Suprapubic skin (tissue), 4 donors: ENCODE measurements at regions not wholly inside any gene's neighbourhood (a gene's known extent, or its start where the extent isn't known, plus 50 kb on each side); places are given as distances from the start of the nearest gene placed in this dataset.

Source experiments
- DNase-seq, 2 donors: peaks; one replicate each; pipeline ENCODE4 v3.0.0-alpha.2; 2019; ENCODE audit warnings: low spot score in 2 of 2
- H3K27ac ChIP-seq: fragments of 200-600 bp; sonication (generic); one replicate; pipeline ENCODE4 v1.5.1; 2019
- H3K27me3 ChIP-seq: fragments of 200-600 bp; sonication (generic); one replicate; pipeline ENCODE4 v1.5.1; 2019
- H3K36me3 ChIP-seq: fragments of 200-600 bp; sonication (generic); one replicate; pipeline ENCODE4 v1.5.1; 2019
- H3K4me1 ChIP-seq: fragments of 200-600 bp; sonication (generic); one replicate; pipeline ENCODE4 v1.5.1; 2019
- H3K4me3 ChIP-seq: fragments of 200-600 bp; sonication (generic); one replicate; pipeline ENCODE4 v1.5.1; 2019; ENCODE audit warnings: mild to moderate bottlenecking
- H3K9me3 ChIP-seq: fragments of 200-600 bp; sonication (generic); one replicate; pipeline ENCODE4 v1.5.1; 2019
- EP300 ChIP-seq: sonication (generic); formaldehyde crosslinking; IDR thresholded peaks from one replicate; pipeline ENCODE4 v1.6.1; 2017; ENCODE audit warnings: antibody characterized with exemption
- POLR2A ChIP-seq, 2 donors: fragments of 450-650 bp; IDR thresholded peaks; one replicate each; pipeline ENCODE4 v1.6.1; 2017; ENCODE audit warnings: antibody characterized with exemption in 2 of 2, mild to moderate bottlenecking in 2 of 2, moderate library complexity in 2 of 2
- POLR2AphosphoS5 ChIP-seq, 3 donors: sonication (generic); formaldehyde crosslinking; IDR thresholded peaks; one replicate each; pipeline ENCODE4 v1.6.1; 2017; ENCODE audit warnings: antibody characterized with exemption in 3 of 3
- WGBS: methylation state at CpG from one replicate; pipeline ENCODE4 v1.1.5; 2018; 5-methylcytosine and 5-hydroxymethylcytosine counted together
- TF ChIP-seq, protein P1 (sequence below), 2 donors: fragments of 200-600 bp in 1 of 2; fragments of 450-650 bp in 1 of 2; sonication (generic) in 1 of 2; IDR thresholded peaks; one replicate each; pipeline ENCODE4 v1.5.1; 2016 to 2019; ENCODE audit warnings: antibody characterized with exemption in 2 of 2, mild to moderate bottlenecking in 1 of 2, moderate library complexity in 1 of 2

DNA sequence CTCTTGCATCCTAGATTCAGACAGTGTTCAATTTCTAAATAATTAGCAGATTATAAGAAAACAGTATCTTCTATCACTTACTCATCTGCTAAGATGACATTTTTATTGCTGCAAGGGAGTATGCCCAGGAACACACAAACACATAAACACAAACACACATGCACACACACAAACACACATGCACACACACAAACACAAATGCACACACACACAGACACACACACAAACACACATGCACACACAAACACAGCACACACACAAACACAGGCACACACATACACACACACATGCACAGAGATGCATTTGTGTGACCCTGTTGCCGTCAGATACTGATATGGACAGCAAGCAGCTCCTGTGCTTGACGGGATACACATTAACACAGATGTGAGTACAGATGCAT, 612.9 kb downstream of the IRX1 start:
- WGBS: 94% methylated on average over 2 of the region's 2 CpGs

DNA sequence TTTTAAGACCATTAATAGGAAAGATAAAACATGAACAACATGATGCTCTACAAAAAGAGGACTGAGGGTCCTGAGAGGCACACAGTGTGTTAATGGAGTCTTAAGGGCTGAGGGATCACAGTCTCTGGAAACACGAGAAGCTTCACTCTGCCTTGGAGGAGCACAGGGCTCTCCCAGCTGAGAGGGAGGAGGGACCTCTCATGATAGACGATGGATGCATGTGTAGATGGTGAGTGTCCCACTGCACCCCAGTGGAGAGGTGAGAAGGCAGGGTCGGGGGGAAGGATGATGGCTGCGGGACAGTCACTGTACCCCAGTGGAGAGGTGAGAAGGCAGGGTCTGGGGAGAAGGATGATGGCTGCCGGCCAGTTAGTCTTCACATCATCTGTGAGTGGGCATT, 613.4 kb downstream of the IRX1 start:
- H3K9me3 ChIP-seq: no peaks in the 10 kb centered on the region
- H3K27me3 ChIP-seq: no peaks in the 10 kb centered on the region
- no peak overlapping the region for H3K4me3 ChIP-seq
- 95% methylated on average over 5 of the region's 5 CpGs for WGBS
- H3K4me1 ChIP-seq: no peaks in the 10 kb centered on the region
- DNase-seq: no peak
- no peak overlapping the region for H3K27ac ChIP-seq
- no peaks in the 10 kb centered on the region for H3K36me3 ChIP-seq
- TF ChIP-seq, protein P1, sequence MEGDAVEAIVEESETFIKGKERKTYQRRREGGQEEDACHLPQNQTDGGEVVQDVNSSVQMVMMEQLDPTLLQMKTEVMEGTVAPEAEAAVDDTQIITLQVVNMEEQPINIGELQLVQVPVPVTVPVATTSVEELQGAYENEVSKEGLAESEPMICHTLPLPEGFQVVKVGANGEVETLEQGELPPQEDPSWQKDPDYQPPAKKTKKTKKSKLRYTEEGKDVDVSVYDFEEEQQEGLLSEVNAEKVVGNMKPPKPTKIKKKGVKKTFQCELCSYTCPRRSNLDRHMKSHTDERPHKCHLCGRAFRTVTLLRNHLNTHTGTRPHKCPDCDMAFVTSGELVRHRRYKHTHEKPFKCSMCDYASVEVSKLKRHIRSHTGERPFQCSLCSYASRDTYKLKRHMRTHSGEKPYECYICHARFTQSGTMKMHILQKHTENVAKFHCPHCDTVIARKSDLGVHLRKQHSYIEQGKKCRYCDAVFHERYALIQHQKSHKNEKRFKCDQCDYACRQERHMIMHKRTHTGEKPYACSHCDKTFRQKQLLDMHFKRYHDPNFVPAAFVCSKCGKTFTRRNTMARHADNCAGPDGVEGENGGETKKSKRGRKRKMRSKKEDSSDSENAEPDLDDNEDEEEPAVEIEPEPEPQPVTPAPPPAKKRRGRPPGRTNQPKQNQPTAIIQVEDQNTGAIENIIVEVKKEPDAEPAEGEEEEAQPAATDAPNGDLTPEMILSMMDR (IDR thresholded peaks at IDR 0.05): no peak
- no peak for TF ChIP-seq EP300
- no peak for TF ChIP-seq POLR2A (IDR thresholded peaks at IDR 0.05)
- no peak for TF ChIP-seq POLR2AphosphoS5 (IDR thresholded peaks at IDR 0.05)

More for the DNA sequence above, 612.9 kb downstream of the IRX1 start:
- no peak overlapping the region for H3K4me3 ChIP-seq
- no peaks in the 10 kb centered on the region for H3K4me1 ChIP-seq
- TF ChIP-seq EP300: no peak
- TF ChIP-seq POLR2AphosphoS5 (IDR thresholded peaks at IDR 0.05): no peak
- TF ChIP-seq POLR2A (IDR thresholded peaks at IDR 0.05): no peak
- TF ChIP-seq, protein P1 (IDR thresholded peaks at IDR 0.05): no peak
- DNase-seq: no peak
- H3K27me3 ChIP-seq: no peaks in the 10 kb centered on the region
- no peaks in the 10 kb centered on the region for H3K9me3 ChIP-seq
- no peaks in the 10 kb centered on the region for H3K36me3 ChIP-seq
- H3K27ac ChIP-seq: no peak overlapping the region

DNA sequence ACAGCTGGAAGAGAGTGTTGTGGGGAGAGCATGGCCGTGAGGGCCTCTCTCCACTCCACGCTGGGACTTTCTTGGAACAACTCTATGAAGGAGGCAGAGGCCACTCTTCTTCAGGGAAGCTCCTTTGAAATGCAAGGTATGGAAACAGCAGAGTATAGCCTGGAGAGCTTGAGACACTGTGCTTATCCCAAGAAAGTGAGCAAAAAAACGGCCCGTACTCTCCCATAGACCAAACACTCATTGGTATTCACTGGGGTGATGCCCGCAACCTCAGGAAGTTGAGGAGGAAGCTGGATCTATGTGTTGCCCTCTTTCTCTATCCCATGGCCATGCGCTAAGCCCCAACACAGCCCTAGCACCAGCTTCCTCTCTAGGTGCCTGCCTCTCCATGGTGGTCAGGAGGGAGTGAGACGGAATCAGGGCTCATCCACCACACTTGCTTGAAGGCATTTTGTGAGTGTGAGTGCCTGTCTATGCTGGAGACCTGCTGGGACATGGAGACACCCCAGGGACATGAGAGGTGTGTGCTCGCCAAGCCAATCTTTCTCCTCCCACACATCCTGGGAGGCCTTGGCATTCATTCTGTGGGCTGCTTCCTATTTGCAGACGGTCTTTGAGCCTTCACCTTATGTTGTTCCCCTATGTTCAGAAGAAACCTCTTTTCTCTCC, 616.6 kb downstream of the IRX1 start:
- H3K27ac ChIP-seq: no peak overlapping the region
- no peak overlapping the region for H3K4me3 ChIP-seq
- no peaks in the 10 kb centered on the region for H3K27me3 ChIP-seq
- no peaks in the 10 kb centered on the region for H3K9me3 ChIP-seq
- 90% methylated on average over 9 of the region's 9 CpGs for WGBS
- DNase-seq: no peak
- TF ChIP-seq EP300 (no peak), POLR2AphosphoS5 (IDR thresholded peaks at IDR 0.05) (no peak), POLR2A (IDR thresholded peaks at IDR 0.05) (no peak)
- TF ChIP-seq, protein P1 (IDR thresholded peaks at IDR 0.05): no peak
- no peaks in the 10 kb centered on the region for H3K4me1 ChIP-seq
- no peaks in the 10 kb centered on the region for H3K36me3 ChIP-seq

DNA sequence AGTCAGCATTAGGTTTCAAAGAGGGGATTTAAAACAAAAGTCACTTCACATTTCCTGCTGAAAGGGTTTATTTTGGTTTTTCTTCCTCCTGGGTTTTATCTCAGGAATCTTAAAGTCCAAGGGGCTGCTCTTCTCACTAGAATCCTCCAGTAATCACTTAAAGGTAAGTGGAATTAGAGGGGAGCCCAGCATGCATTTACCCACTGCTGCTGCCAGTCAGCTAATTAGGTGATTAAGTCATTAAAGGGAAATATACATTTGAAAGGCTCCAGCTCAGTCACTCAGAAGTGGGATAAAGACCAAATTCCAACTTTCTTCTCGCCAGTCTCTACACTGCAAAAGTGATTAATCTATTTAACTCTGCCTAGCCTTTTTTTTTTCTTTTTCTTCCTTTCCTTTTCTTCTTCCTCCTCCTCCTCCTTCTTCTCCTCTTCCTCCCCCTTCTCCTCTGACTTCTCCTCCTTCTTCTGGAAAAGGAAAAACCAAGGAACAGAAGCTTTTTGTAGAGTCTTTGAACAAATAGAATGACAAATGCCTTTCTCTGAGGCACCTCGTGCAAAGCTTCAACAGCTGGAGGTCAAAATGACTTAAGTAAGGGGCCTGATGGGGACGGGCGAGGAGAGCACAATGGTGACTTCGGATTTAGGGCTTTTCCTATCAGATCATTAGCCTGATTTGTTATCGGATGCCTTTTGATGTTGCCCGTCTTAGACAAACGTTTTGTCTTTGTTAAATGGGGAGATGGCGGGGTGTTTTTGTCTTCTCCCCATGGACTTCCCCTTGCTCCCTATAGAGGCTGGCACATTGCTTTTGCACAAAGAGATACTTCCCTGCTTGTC, 617.6 kb downstream of the IRX1 start:
- no peak overlapping the region for H3K4me3 ChIP-seq
- TF ChIP-seq POLR2AphosphoS5 (IDR thresholded peaks at IDR 0.05) (no peak), POLR2A (IDR thresholded peaks at IDR 0.05) (no peak), EP300 (no peak)
- TF ChIP-seq, protein P1 (IDR thresholded peaks at IDR 0.05): no peak
- H3K27ac ChIP-seq: no peak overlapping the region
- no peaks in the 10 kb centered on the region for H3K36me3 ChIP-seq
- no peaks in the 10 kb centered on the region for H3K27me3 ChIP-seq
- no peak for DNase-seq
- H3K4me1 ChIP-seq: no peaks in the 10 kb centered on the region
- H3K9me3 ChIP-seq: no peaks in the 10 kb centered on the region
- 75% methylated on average over 9 of the region's 9 CpGs for WGBS

GRCh38 chr5:4215143-4215542, 619.5 kb downstream of the IRX1 start:
- Histone ChIP-seq H3K4me3 (no peak overlapping the region), H3K4me1 (no peaks in the 10 kb centered on the region), H3K9me3 (no peaks in the 10 kb centered on the region), H3K36me3 (no peaks in the 10 kb centered on the region), H3K27ac (no peak overlapping the region), H3K27me3 (no peaks in the 10 kb centered on the region)
- no peak for DNase-seq
- TF ChIP-seq POLR2AphosphoS5 (IDR thresholded peaks at IDR 0.05): no peak
- TF ChIP-seq EP300: no peak
- TF ChIP-seq, protein P1 (IDR thresholded peaks at IDR 0.05): no peak
- no peak for TF ChIP-seq POLR2A (IDR thresholded peaks at IDR 0.05)
